GM23248 (cell line): ENCODE measurements at regions not wholly inside any gene's neighbourhood (a gene's known extent, or its start where the extent isn't known, plus 50 kb on each side); places are given as distances from the start of the nearest gene placed in this dataset.

ENCODE experiments used
- DNase-seq: peaks from one replicate; pipeline ENCODE4 v3.0.0-alpha.2; 2015
- H2AFZ ChIP-seq: fragments of 200-600 bp; sonication (generic); 2 replicates; pipeline ENCODE4 v1.6.1; 2016; ENCODE audit warnings: antibody characterized with exemption
- H3F3A ChIP-seq: fragments of 200-600 bp; sonication (generic); 2 replicates; pipeline ENCODE4 v1.6.1; 2016; ENCODE audit warnings: mild to moderate bottlenecking, antibody characterized with exemption, mixed run types; ENCODE audit not compliant: insufficient read depth
- H3K27ac ChIP-seq: fragments of 200-600 bp; sonication (generic); 2 replicates; pipeline ENCODE4 v1.5.1; 2016; ENCODE audit warnings: mild to moderate bottlenecking
- H3K27me3 ChIP-seq: fragments of 200-600 bp; sonication (generic); replicated peaks from 2 replicates; pipeline ENCODE4 v1.6.1; 2016; ENCODE audit warnings: mild to moderate bottlenecking; ENCODE audit not compliant: insufficient read depth
- H3K36me3 ChIP-seq: fragments of 200-600 bp; sonication (generic); 2 replicates; pipeline ENCODE4 v1.6.1; 2016; ENCODE audit warnings: low read depth, mild to moderate bottlenecking
- H3K4me1 ChIP-seq: fragments of 200-600 bp; sonication (generic); 2 replicates; pipeline ENCODE4 v1.6.1; 2016; ENCODE audit warnings: mild to moderate bottlenecking; ENCODE audit not compliant: insufficient read depth
- H3K4me2 ChIP-seq: fragments of 200-600 bp; sonication (generic); one replicate; pipeline ENCODE4 v1.6.1; 2016; ENCODE audit warnings: mild to moderate bottlenecking; ENCODE audit not compliant: unreplicated experiment
- H3K4me3 ChIP-seq: fragments of 200-600 bp; sonication (generic); 2 replicates; pipeline ENCODE4 v1.5.1; 2016; ENCODE audit warnings: mild to moderate bottlenecking
- H3K79me2 ChIP-seq: fragments of 200-600 bp; sonication (generic); 2 replicates; pipeline ENCODE4 v1.6.1; 2016; ENCODE audit warnings: mild to moderate bottlenecking; ENCODE audit not compliant: insufficient read depth
- H3K9ac ChIP-seq: fragments of 200-600 bp; sonication (generic); 2 replicates; pipeline ENCODE4 v1.6.1; 2016; ENCODE audit warnings: mild to moderate bottlenecking
- H3K9me2 ChIP-seq: fragments of 200-600 bp; sonication (generic); 2 replicates; pipeline ENCODE4 v1.6.1; 2016; ENCODE audit warnings: mixed run types, mild to moderate bottlenecking, moderate library complexity; ENCODE audit not compliant: insufficient read depth
- H3K9me3 ChIP-seq: fragments of 200-600 bp; sonication (generic); one replicate; pipeline ENCODE4 v1.6.1; 2017; ENCODE audit warnings: low read depth
- H4K20me1 ChIP-seq: fragments of 200-600 bp; sonication (generic); 2 replicates; pipeline ENCODE4 v1.6.0; 2016; ENCODE audit not compliant: insufficient read depth
- EZH2 ChIP-seq: fragments of 200-600 bp; sonication (generic); IDR thresholded peaks from 2 replicates; pipeline ENCODE4 v1.6.1; 2018; ENCODE audit warnings: antibody characterized with exemption, mild to moderate bottlenecking; ENCODE audit not compliant: insufficient read depth, poor library complexity, severe bottlenecking
- EZH2phosphoT487 ChIP-seq: fragments of 200-600 bp; sonication (generic); IDR thresholded peaks from 2 replicates; pipeline ENCODE4 v1.6.1; 2018; ENCODE audit warnings: antibody characterized with exemption, moderate library complexity, mild to moderate bottlenecking, low read depth; ENCODE audit not compliant: insufficient read depth
- WGBS, 2 experiments: methylation state at CpG; one replicate each; pipeline ENCODE4 v1.1.6; 2015 to 2017; ENCODE audit warnings: low lambda C conversion rate in 2 of 2, low coverage in 1 of 2; ENCODE audit errors: missing lambda C conversion rate in 2 of 2; 5-methylcytosine and 5-hydroxymethylcytosine counted together
- in situ Hi-C: fragments of 300-500 bp; cut with MboI; formaldehyde crosslinking; loops from 2 replicates; pipeline ENCODE4 v1.15.0; 2020

- H3K36me3 ChIP-seq: no peaks in the 10 kb centered on the region
- H3K4me2 ChIP-seq: no peak overlapping the region
- no peak overlapping the region for H2AFZ ChIP-seq
- H3K9me2 ChIP-seq: no peaks in the 10 kb centered on the region
- H3K9me3 ChIP-seq: no peaks in the 10 kb centered on the region
- H3K9ac ChIP-seq: no peak overlapping the region
- no peak for DNase-seq
- TF ChIP-seq EZH2: no peak
- TF ChIP-seq EZH2phosphoT487: no peak
- H4K20me1 ChIP-seq: no peaks in the 10 kb centered on the region
- in situ Hi-C loops: no loop called here
- 82 to 89% methylated on average over 3 of the region's 3 CpGs for WGBS, 2 experiments
- H3K27ac ChIP-seq: no peak overlapping the region
- H3K4me3 ChIP-seq: no peak overlapping the region
- no peaks in the 10 kb centered on the region for H3K4me1 ChIP-seq
- H3K79me2 ChIP-seq: no peaks in the 10 kb centered on the region
- H3K27me3 ChIP-seq: no peaks in the 10 kb centered on the region
- H3F3A ChIP-seq: no peaks in the 10 kb centered on the region
Measured at GRCh38 chr14:59041308-59041707, 147.2 kb upstream of the DAAM1 start.

GRCh38 chr14:59044707-59045106, 143.8 kb upstream of the DAAM1 start:
- H2AFZ ChIP-seq: no peak overlapping the region
- no peaks in the 10 kb centered on the region for H3K36me3 ChIP-seq
- WGBS, 2 experiments: 84 to 85% methylated on average over 6 of the region's 6 CpGs
- H3K4me3 ChIP-seq: no peak overlapping the region
- H3F3A ChIP-seq: no peaks in the 10 kb centered on the region
- H3K79me2 ChIP-seq: no peaks in the 10 kb centered on the region
- in situ Hi-C loops: no loop called here
- H3K27ac ChIP-seq: no peak overlapping the region
- H3K9me2 ChIP-seq: no peaks in the 10 kb centered on the region
- TF ChIP-seq EZH2 (no peak), EZH2phosphoT487 (no peak)
- H3K4me2 ChIP-seq: no peak overlapping the region
- H3K4me1 ChIP-seq: no peaks in the 10 kb centered on the region
- no peaks in the 10 kb centered on the region for H3K27me3 ChIP-seq
- no peaks in the 10 kb centered on the region for H4K20me1 ChIP-seq
- DNase-seq: no peak
- H3K9me3 ChIP-seq: no peaks in the 10 kb centered on the region
- no peak overlapping the region for H3K9ac ChIP-seq

DNA sequence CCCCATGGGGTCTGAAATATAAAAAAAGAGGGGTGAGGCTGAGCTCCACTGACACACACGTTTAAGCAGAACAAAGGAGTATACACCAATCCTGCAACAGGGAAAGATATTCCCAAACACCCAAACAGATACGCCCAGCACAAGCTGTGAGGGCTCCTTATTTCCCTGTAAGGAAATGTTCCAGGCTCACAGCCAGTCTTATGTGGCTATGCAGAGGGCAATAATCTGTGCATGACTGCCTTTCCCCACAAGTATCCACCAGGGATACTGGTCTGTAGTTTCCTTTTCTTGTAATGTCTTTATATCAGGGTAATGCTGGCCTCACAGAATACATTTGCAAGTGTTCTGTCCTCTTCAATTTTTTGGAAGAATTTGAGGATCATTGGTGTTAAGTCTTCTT, 141.7 kb upstream of the DAAM1 start:
- Histone ChIP-seq H3K4me3 (no peak overlapping the region), H3K27ac (no peak overlapping the region), H3K4me2 (no peak overlapping the region), H3F3A (no peaks in the 10 kb centered on the region), H3K79me2 (no peaks in the 10 kb centered on the region), H4K20me1 (no peaks in the 10 kb centered on the region), H3K9me3 (no peaks in the 10 kb centered on the region), H2AFZ (no peak overlapping the region), H3K9ac (no peak overlapping the region), H3K27me3 (no peaks in the 10 kb centered on the region), H3K4me1 (no peaks in the 10 kb centered on the region), H3K9me2 (no peaks in the 10 kb centered on the region), H3K36me3 (no peaks in the 10 kb centered on the region)
- no peak for TF ChIP-seq EZH2
- DNase-seq: no peak
- 33 to 45% methylated on average over 2 of the region's 2 CpGs for WGBS, 2 experiments
- in situ Hi-C loops: no loop called here

DNA sequence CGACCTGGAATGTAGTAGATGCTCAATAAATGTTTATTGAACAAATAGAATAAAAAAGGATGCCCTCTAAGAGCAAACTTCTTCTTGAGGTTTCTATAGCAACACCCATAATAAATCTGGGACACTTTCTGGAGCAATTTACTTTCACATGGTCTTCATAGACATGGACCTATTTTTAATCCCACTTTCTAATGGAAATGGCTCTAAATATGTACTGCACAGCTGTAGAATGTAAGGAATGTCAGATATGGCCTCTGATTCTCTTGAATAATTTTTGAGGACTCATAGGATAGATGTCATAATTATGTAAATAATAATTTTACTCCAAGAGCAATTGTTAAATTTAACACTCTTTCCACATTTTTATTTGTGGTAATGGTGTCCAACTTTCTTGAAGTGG, 133.5 kb upstream of the DAAM1 start:
- Histone ChIP-seq H3K36me3 (no peaks in the 10 kb centered on the region), H3K9ac (no peak overlapping the region), H3K9me3 (no peaks in the 10 kb centered on the region), H3F3A (no peaks in the 10 kb centered on the region), H3K79me2 (no peaks in the 10 kb centered on the region), H3K4me2 (no peak overlapping the region), H3K9me2 (no peaks in the 10 kb centered on the region), H4K20me1 (no peaks in the 10 kb centered on the region), H3K4me1 (no peaks in the 10 kb centered on the region), H2AFZ (no peak overlapping the region), H3K27me3 (no peaks in the 10 kb centered on the region), H3K4me3 (no peak overlapping the region), H3K27ac (no peak overlapping the region)
- in situ Hi-C loops: no loop called here
- DNase-seq: no peak
- TF ChIP-seq EZH2 (no peak), EZH2phosphoT487 (no peak)
- 14 to 26% methylated on average over 1 of the region's 1 CpG for WGBS, 2 experiments

GRCh38 chr14:59055439-59056045, 132.9 kb upstream of the DAAM1 start:
- Histone ChIP-seq H3K4me2 (no peak overlapping the region), H3K27me3 (no peaks in the 10 kb centered on the region), H3K36me3 (no peaks in the 10 kb centered on the region), H3K9me2 (no peaks in the 10 kb centered on the region), H3K27ac (no peak overlapping the region), H3K9ac (no peak overlapping the region), H3K4me3 (no peak overlapping the region), H3K4me1 (no peaks in the 10 kb centered on the region), H3K9me3 (no peaks in the 10 kb centered on the region), H3F3A (no peaks in the 10 kb centered on the region), H2AFZ (no peak overlapping the region), H4K20me1 (no peaks in the 10 kb centered on the region), H3K79me2 (no peaks in the 10 kb centered on the region)
- DNase-seq: peak; percentile 58
- in situ Hi-C loops: no loop called here
- TF ChIP-seq EZH2phosphoT487 (no peak), EZH2 (no peak)
